Naive thymus-derived CD4-positive, alpha-beta T cell (primary cell): ENCODE measurements at regions not wholly inside any gene's neighbourhood (a gene's known extent, or its start where the extent isn't known, plus 50 kb on each side); places are given as distances from the start of the nearest gene placed in this dataset.

ENCODE experiments used
- ATAC-seq: fragments of 150-1000 bp; cut with Tn5 transposase; 2 replicates; pipeline ENCODE4 v1.10.0; 2021; ENCODE audit warnings: mild to moderate bottlenecking, moderate library complexity
- CTCF ChIA-PET: fragments of 350-600 bp; sonication (Branson Sonifier 250); formaldehyde crosslinking; loops from one replicate; lab custom pipeline; 2021; ENCODE audit warnings: antibody characterized with exemption; lab: Charles Lee
- POLR2A ChIA-PET: fragments of 350-600 bp; sonication (Branson Sonifier 250); formaldehyde crosslinking; loops from one replicate; lab custom pipeline; 2021; ENCODE audit warnings: antibody characterized with exemption, inconsistent platforms; lab: Charles Lee
- DNase-seq, 9 donors: peaks; one replicate each; pipeline versions ENCODE4 v3.0.0 to v3.0.0-alpha.2; 2020 to 2022; ENCODE audit warnings: mixed read lengths in 1 of 9
- H3K27ac ChIP-seq: one replicate; pipeline ENCODE4 v1.7.0; 2013; ENCODE audit warnings: mild to moderate bottlenecking, low read depth, low read length, moderate library complexity
- H3K27me3 ChIP-seq, 2 donors: one replicate each; pipeline ENCODE4 v1.7.0; 2013; ENCODE audit warnings: low read length in 2 of 2, mild to moderate bottlenecking in 2 of 2, moderate library complexity in 2 of 2; ENCODE audit not compliant: control insufficient read depth in 2 of 2, insufficient read depth in 2 of 2
- H3K36me3 ChIP-seq, 3 experiments: 1 replicate in 2 of 3; 2 replicates in 1 of 3; pipeline ENCODE4 v1.7.0; 2013; ENCODE audit warnings: low read length in 3 of 3, mild to moderate bottlenecking in 3 of 3, moderate library complexity in 1 of 3; ENCODE audit not compliant: insufficient read depth in 3 of 3, control insufficient read depth in 2 of 3
- H3K4me1 ChIP-seq, 2 donors: one replicate each; pipeline ENCODE4 v1.7.0; 2013; ENCODE audit warnings: low read length in 2 of 2, mild to moderate bottlenecking in 2 of 2, moderate library complexity in 1 of 2; ENCODE audit not compliant: control insufficient read depth in 2 of 2, insufficient read depth in 2 of 2
- H3K4me3 ChIP-seq: 2 replicates; pipeline ENCODE4 v1.7.0; 2013; ENCODE audit warnings: mild to moderate bottlenecking, low read length
- H3K9me3 ChIP-seq, 3 experiments: 1 replicate in 2 of 3; 2 replicates in 1 of 3; pipeline ENCODE4 v1.7.0; 2013; ENCODE audit warnings: low read length in 3 of 3; ENCODE audit not compliant: control insufficient read depth in 2 of 3
- H3K27ac Mint-ChIP-seq, 9 donors: one replicate each; pipeline ENCODE4 v1.8.0; 2020 to 2022; ENCODE audit warnings: mixed read lengths in 9 of 9, mild to moderate bottlenecking in 8 of 9, moderate library complexity in 5 of 9, inconsistent platforms in 2 of 9
- H3K27me3 Mint-ChIP-seq, 5 donors: one replicate each; pipeline ENCODE4 v1.8.0; 2021 to 2022; ENCODE audit warnings: mixed read lengths in 5 of 5, mild to moderate bottlenecking in 1 of 5
- H3K36me3 Mint-ChIP-seq, 5 donors: one replicate each; pipeline ENCODE4 v1.8.0; 2020 to 2022; ENCODE audit warnings: mixed read lengths in 5 of 5, mild to moderate bottlenecking in 3 of 5, inconsistent platforms in 1 of 5
- H3K4me1 Mint-ChIP-seq, 7 donors: one replicate each; pipeline ENCODE4 v1.8.0; 2020 to 2022; ENCODE audit warnings: mixed read lengths in 7 of 7, mild to moderate bottlenecking in 3 of 7, inconsistent platforms in 1 of 7
- H3K4me3 Mint-ChIP-seq, 10 donors: one replicate each; pipeline ENCODE4 v1.8.0; 2020 to 2022; ENCODE audit warnings: mild to moderate bottlenecking in 10 of 10, mixed read lengths in 10 of 10, moderate library complexity in 6 of 10, inconsistent platforms in 2 of 10
- H3K9me3 Mint-ChIP-seq, 11 donors: one replicate each; pipeline ENCODE4 v1.8.0; 2020 to 2022; ENCODE audit warnings: mixed read lengths in 11 of 11, mild to moderate bottlenecking in 4 of 11, inconsistent platforms in 1 of 11, moderate library complexity in 1 of 11
- intact Hi-C, 2 donors: fragments of 100-400 bp; cut with micrococcal nuclease; formaldehyde crosslinking; loops; one replicate each; pipeline ENCODE4 v1.15.1; 2023

GRCh38 chr7:118870187-118870586, 645.7 kb downstream of the ANKRD7 start:
- POLR2A ChIA-PET, result no interaction called here

GRCh38 chr7:118872568-118872967, 648.1 kb downstream of the ANKRD7 start:
- H3K27me3 Mint-ChIP-seq, result no peaks in the 10 kb centered on the region
- Histone ChIP-seq H3K36me3 (no peaks in the 10 kb centered on the region), H3K4me3 (no peak overlapping the region), H3K4me1 (no peaks in the 10 kb centered on the region), H3K27ac (no peak overlapping the region), H3K9me3 (no peaks in the 10 kb centered on the region), H3K27me3 (no peaks in the 10 kb centered on the region)
- ChIA-PET POLR2A (interaction anchor here (0.7 kb wide), 1 partner anchor 1223 kb away, joined by 7 read pairs; no protein-coding TSS in a partner anchor), CTCF (no interaction called here)
- no peak for DNase-seq
- H3K4me1 Mint-ChIP-seq, result no peaks in the 10 kb centered on the region
- no peak for ATAC-seq
- no peak overlapping the region for H3K27ac Mint-ChIP-seq
- no peak overlapping the region for H3K4me3 Mint-ChIP-seq
- no peaks in the 10 kb centered on the region for H3K36me3 Mint-ChIP-seq
- peaks cover 0 to 5% (median 2%) of the 10 kb centered on the region in 11 donors for H3K9me3 Mint-ChIP-seq
- intact Hi-C loops, result no loop called here

More at GRCh38 chr7:118870187-118870586, 645.7 kb downstream of the ANKRD7 start:
- Histone ChIP-seq H3K4me3 (no peak overlapping the region), H3K27ac (no peak overlapping the region), H3K4me1 (no peaks in the 10 kb centered on the region), H3K36me3 (no peaks in the 10 kb centered on the region), H3K27me3 (no peaks in the 10 kb centered on the region), H3K9me3 (no peaks in the 10 kb centered on the region)
- no peaks in the 10 kb centered on the region for H3K27me3 Mint-ChIP-seq
- ATAC-seq (no peak), DNase-seq (no peak)
- CTCF ChIA-PET, result no interaction called here
- no peak overlapping the region for H3K27ac Mint-ChIP-seq
- intact Hi-C loops, result no loop called here
- no peaks in the 10 kb centered on the region for H3K4me1 Mint-ChIP-seq
- H3K36me3 Mint-ChIP-seq, result no peaks in the 10 kb centered on the region
- H3K9me3 Mint-ChIP-seq, result peaks cover 0 to 5% (median 2%) of the 10 kb centered on the region in 11 donors
- H3K4me3 Mint-ChIP-seq, result no peak overlapping the region

- Mint-ChIP-seq H3K27ac (no peak overlapping the region), H3K27me3 (no peaks in the 10 kb centered on the region), H3K4me1 (no peaks in the 10 kb centered on the region), H3K4me3 (no peak overlapping the region), H3K9me3 (peaks cover 0 to 4% (median 0%) of the 10 kb centered on the region in 11 donors), H3K36me3 (no peaks in the 10 kb centered on the region)
- no peaks in the 10 kb centered on the region for H3K9me3 ChIP-seq
- intact Hi-C loops, result no loop called here
- ATAC-seq, result no peak
- ChIA-PET CTCF (no interaction called here), POLR2A (no interaction called here)
- no peak overlapping the region for H3K4me3 ChIP-seq
- H3K4me1 ChIP-seq, result no peaks in the 10 kb centered on the region
- H3K36me3 ChIP-seq, result no peaks in the 10 kb centered on the region
- no peak for DNase-seq
- H3K27me3 ChIP-seq, result no peaks in the 10 kb centered on the region
- no peak overlapping the region for H3K27ac ChIP-seq
Measured at GRCh38 chr7:118877187-118877586, 652.7 kb downstream of the ANKRD7 start.

GRCh38 chr7:118878336-118878735, 653.8 kb downstream of the ANKRD7 start:
- H3K4me3 ChIP-seq, result no peak overlapping the region
- ATAC-seq, result no peak
- Mint-ChIP-seq H3K27me3 (no peaks in the 10 kb centered on the region), H3K36me3 (no peaks in the 10 kb centered on the region), H3K27ac (no peak overlapping the region), H3K4me3 (no peak overlapping the region), H3K9me3 (peaks cover 0 to 4% (median 0%) of the 10 kb centered on the region in 11 donors), H3K4me1 (no peaks in the 10 kb centered on the region)
- H3K27me3 ChIP-seq, result no peaks in the 10 kb centered on the region
- no peaks in the 10 kb centered on the region for H3K9me3 ChIP-seq
- CTCF ChIA-PET, result no interaction called here
- H3K4me1 ChIP-seq, result no peaks in the 10 kb centered on the region
- POLR2A ChIA-PET, result no interaction called here
- no peak overlapping the region for H3K27ac ChIP-seq
- DNase-seq, result no peak
- H3K36me3 ChIP-seq, result no peaks in the 10 kb centered on the region
- intact Hi-C loops, result no loop called here

GRCh38 chr7:118898284-118898683, 673.8 kb downstream of the ANKRD7 start:
- DNase-seq, result no peak
- Mint-ChIP-seq H3K36me3 (no peaks in the 10 kb centered on the region), H3K4me1 (no peaks in the 10 kb centered on the region), H3K27me3 (no peaks in the 10 kb centered on the region), H3K9me3 (peaks cover 0 to 5% (median 0%) of the 10 kb centered on the region in 11 donors), H3K4me3 (no peak overlapping the region), H3K27ac (no peak overlapping the region)
- Histone ChIP-seq H3K4me1 (no peaks in the 10 kb centered on the region), H3K27ac (no peak overlapping the region), H3K4me3 (no peak overlapping the region), H3K27me3 (no peaks in the 10 kb centered on the region), H3K9me3 (no peaks in the 10 kb centered on the region), H3K36me3 (no peaks in the 10 kb centered on the region)
- ChIA-PET CTCF (no interaction called here), POLR2A (no interaction called here)
- no peak for ATAC-seq
- intact Hi-C loops, result no loop called here

- Histone ChIP-seq H3K4me3 (no peak overlapping the region), H3K4me1 (no peaks in the 10 kb centered on the region), H3K36me3 (no peaks in the 10 kb centered on the region), H3K27me3 (no peaks in the 10 kb centered on the region), H3K27ac (no peak overlapping the region), H3K9me3 (no peaks in the 10 kb centered on the region)
- peaks cover 0 to 7% (median 0%) of the 10 kb centered on the region in 11 donors for H3K9me3 Mint-ChIP-seq
- ChIA-PET POLR2A (no interaction called here), CTCF (no interaction called here)
- no peak overlapping the region for H3K27ac Mint-ChIP-seq
- H3K4me1 Mint-ChIP-seq, result no peaks in the 10 kb centered on the region
- DNase-seq (no peak), ATAC-seq (no peak)
- H3K36me3 Mint-ChIP-seq, result no peaks in the 10 kb centered on the region
- H3K27me3 Mint-ChIP-seq, result no peaks in the 10 kb centered on the region
- no peak overlapping the region for H3K4me3 Mint-ChIP-seq
- intact Hi-C loops, result no loop called here
Measured at GRCh38 chr7:118902600-118902999, 678.1 kb downstream of the ANKRD7 start.

GRCh38 chr7:118907911-118908527, 683.5 kb downstream of the ANKRD7 start:
- DNase-seq (no peak), ATAC-seq (no peak)
- CTCF ChIA-PET, result no interaction called here
- Mint-ChIP-seq H3K27me3 (no peaks in the 10 kb centered on the region), H3K27ac (no peak overlapping the region), H3K36me3 (no peaks in the 10 kb centered on the region), H3K9me3 (peaks cover 0 to 6% (median 0%) of the 10 kb centered on the region in 11 donors), H3K4me1 (no peaks in the 10 kb centered on the region), H3K4me3 (no peak overlapping the region)
- H3K4me1 ChIP-seq, result no peaks in the 10 kb centered on the region
- intact Hi-C loops, result no loop called here
- H3K4me3 ChIP-seq, result no peak overlapping the region
- no peaks in the 10 kb centered on the region for H3K9me3 ChIP-seq
- POLR2A ChIA-PET, result no interaction called here
- no peaks in the 10 kb centered on the region for H3K36me3 ChIP-seq
- no peak overlapping the region for H3K27ac ChIP-seq
- H3K27me3 ChIP-seq, result no peaks in the 10 kb centered on the region
